Lung (tissue), 11 donors: ENCODE measurements at regions not wholly inside any gene's neighbourhood (a gene's known extent, or its start where the extent isn't known, plus 50 kb on each side); places are given as distances from the start of the nearest gene placed in this dataset.

Source experiments
- ATAC-seq: fragments of 200-7000 bp; cut with Tn5 transposase; one replicate; pipeline ENCODE4 v1.9.1; 2020; ENCODE audit warnings: moderate number of reproducible peaks; ENCODE audit not compliant: insufficient read depth, low FRiP score
- DNase-seq, 3 donors: peaks; one replicate each; pipeline ENCODE4 v3.0.0-alpha.2; 2013 to 2017
- H3K27ac ChIP-seq, 2 donors: one replicate each; pipeline ENCODE4 v1.5.1; 2013; ENCODE audit warnings: mild to moderate bottlenecking in 2 of 2, moderate library complexity in 2 of 2, control low read depth in 1 of 2, inconsistent platforms in 1 of 2, low read depth in 1 of 2, low read length in 1 of 2
- H3K27me3 ChIP-seq, 3 donors: one replicate each; pipeline ENCODE4 v1.5.1; 2013; ENCODE audit warnings: low read length in 2 of 3; ENCODE audit not compliant: control insufficient read depth in 3 of 3, insufficient read depth in 3 of 3
- H3K36me3 ChIP-seq, 4 donors: one replicate each; pipeline ENCODE4 v1.5.1; 2013; ENCODE audit warnings: low read length in 4 of 4, mild to moderate bottlenecking in 1 of 4, moderate library complexity in 1 of 4; ENCODE audit not compliant: control insufficient read depth in 4 of 4, insufficient read depth in 4 of 4
- H3K4me1 ChIP-seq, 5 donors: one replicate each; pipeline ENCODE4 v1.5.1; 2013; ENCODE audit warnings: low read length in 5 of 5, mild to moderate bottlenecking in 2 of 5, moderate library complexity in 1 of 5; ENCODE audit not compliant: control insufficient read depth in 5 of 5, insufficient read depth in 5 of 5
- H3K4me3 ChIP-seq: one replicate; pipeline ENCODE4 v1.5.1; 2013; ENCODE audit warnings: mild to moderate bottlenecking, control low read depth, moderate library complexity
- H3K9ac ChIP-seq, 2 donors: one replicate each; pipeline ENCODE4 v1.5.1; 2013; ENCODE audit warnings: low read length in 2 of 2, control low read depth in 1 of 2; ENCODE audit not compliant: insufficient read depth in 1 of 2
- H3K9me3 ChIP-seq, 4 donors: one replicate each; pipeline ENCODE4 v1.5.1; 2013; ENCODE audit warnings: low read length in 3 of 4, mild to moderate bottlenecking in 1 of 4, moderate library complexity in 1 of 4; ENCODE audit not compliant: control insufficient read depth in 4 of 4, insufficient read depth in 3 of 4
- WGBS, 2 donors: extraction: QIAGEN DNeasy Blood & Tissue Kit; methylation state at CpG; one replicate each; pipeline ENCODE4 v1.1.7; 2013; 5-methylcytosine and 5-hydroxymethylcytosine counted together
- TF ChIP-seq, protein P1 (sequence below): IDR thresholded peaks from 2 replicates; pipeline ENCODE4 v1.5.1; 2012; ENCODE audit warnings: mild to moderate bottlenecking; ENCODE audit errors: control extremely low read depth, extremely low read depth
- donor health status: control.
- donor health status: control.
- donor health status: Bipolar disorder and iron deficiency.
- donor health status: healthy.
- donor health status: DM: yes; HTN: yes; CAD: no.

DNA sequence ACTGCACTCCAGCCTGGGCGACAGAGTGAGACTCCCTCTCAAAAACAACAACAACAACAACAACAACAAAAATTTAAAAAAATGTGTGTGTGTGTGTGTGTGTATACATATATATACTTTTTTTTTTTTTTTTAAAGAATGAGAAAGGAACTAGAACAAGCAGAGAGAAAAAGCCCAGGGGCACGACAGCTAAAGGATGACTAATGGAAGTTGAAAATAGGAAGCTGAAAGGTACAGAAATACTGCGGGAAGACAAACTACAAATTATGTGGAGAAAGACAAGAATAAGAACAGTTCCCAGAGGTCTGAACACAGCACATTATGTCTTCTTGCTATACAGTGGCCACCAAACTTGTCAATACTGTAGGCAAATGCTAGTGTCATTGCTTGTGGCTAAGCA is 141.9 kb upstream of the PRSS1 start:
- ATAC-seq (no peak), DNase-seq (no peak)
- TF ChIP-seq, protein P1, sequence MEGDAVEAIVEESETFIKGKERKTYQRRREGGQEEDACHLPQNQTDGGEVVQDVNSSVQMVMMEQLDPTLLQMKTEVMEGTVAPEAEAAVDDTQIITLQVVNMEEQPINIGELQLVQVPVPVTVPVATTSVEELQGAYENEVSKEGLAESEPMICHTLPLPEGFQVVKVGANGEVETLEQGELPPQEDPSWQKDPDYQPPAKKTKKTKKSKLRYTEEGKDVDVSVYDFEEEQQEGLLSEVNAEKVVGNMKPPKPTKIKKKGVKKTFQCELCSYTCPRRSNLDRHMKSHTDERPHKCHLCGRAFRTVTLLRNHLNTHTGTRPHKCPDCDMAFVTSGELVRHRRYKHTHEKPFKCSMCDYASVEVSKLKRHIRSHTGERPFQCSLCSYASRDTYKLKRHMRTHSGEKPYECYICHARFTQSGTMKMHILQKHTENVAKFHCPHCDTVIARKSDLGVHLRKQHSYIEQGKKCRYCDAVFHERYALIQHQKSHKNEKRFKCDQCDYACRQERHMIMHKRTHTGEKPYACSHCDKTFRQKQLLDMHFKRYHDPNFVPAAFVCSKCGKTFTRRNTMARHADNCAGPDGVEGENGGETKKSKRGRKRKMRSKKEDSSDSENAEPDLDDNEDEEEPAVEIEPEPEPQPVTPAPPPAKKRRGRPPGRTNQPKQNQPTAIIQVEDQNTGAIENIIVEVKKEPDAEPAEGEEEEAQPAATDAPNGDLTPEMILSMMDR, result no peak
- Histone ChIP-seq H3K9ac (no peak overlapping the region), H3K36me3 (no peaks in the 10 kb centered on the region), H3K27me3 (no peaks in the 10 kb centered on the region), H3K9me3 (no peaks in the 10 kb centered on the region), H3K27ac (no peak overlapping the region), H3K4me3 (no peak overlapping the region), H3K4me1 (peaks cover 0 to 3% (median 0%) of the 10 kb centered on the region in 5 donors)
- WGBS, 2 donors, result 44 to 57% methylated on average over 3 of the region's 3 CpGs

DNA sequence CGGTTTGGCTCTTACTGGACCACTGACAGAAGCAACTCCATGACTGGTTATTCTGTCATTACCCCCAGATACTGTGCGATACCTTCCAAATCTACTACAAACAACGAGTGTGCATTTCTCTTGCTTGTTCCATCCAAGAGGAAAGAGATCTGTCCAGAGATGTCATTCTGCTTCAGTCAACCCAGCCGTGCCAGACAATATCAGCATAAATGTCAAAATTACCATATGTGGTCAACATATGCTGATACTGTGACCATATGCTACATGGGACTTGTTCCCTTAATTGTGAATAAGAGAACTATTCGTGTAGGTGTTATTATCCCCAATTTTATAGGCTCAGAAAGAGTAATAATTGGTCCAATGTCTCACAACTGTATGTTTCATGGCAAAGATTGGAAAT is 143.2 kb upstream of the PRSS1 start:
- 79 to 87% methylated on average over 5 of the region's 5 CpGs for WGBS, 2 donors
- no peaks in the 10 kb centered on the region for H3K36me3 ChIP-seq
- no peaks in the 10 kb centered on the region for H3K4me1 ChIP-seq
- no peaks in the 10 kb centered on the region for H3K27me3 ChIP-seq
- no peak for ATAC-seq
- no peaks in the 10 kb centered on the region for H3K9me3 ChIP-seq
- H3K9ac ChIP-seq, result no peak overlapping the region
- DNase-seq, result no peak
- H3K4me3 ChIP-seq, result no peak overlapping the region
- TF ChIP-seq, protein P1, result no peak
- no peak overlapping the region for H3K27ac ChIP-seq

GRCh38 chr7:142604671-142605070 is 144.6 kb upstream of the PRSS1 start:
- Histone ChIP-seq H3K4me3 (no peak overlapping the region), H3K4me1 (no peaks in the 10 kb centered on the region), H3K9me3 (no peaks in the 10 kb centered on the region), H3K27me3 (no peaks in the 10 kb centered on the region), H3K9ac (no peak overlapping the region), H3K27ac (no peak overlapping the region), H3K36me3 (no peaks in the 10 kb centered on the region)
- 80 to 87% methylated on average over 3 of the region's 3 CpGs for WGBS, 2 donors
- ATAC-seq (no peak), DNase-seq (no peak)
- TF ChIP-seq, protein P1, result no peak

DNA sequence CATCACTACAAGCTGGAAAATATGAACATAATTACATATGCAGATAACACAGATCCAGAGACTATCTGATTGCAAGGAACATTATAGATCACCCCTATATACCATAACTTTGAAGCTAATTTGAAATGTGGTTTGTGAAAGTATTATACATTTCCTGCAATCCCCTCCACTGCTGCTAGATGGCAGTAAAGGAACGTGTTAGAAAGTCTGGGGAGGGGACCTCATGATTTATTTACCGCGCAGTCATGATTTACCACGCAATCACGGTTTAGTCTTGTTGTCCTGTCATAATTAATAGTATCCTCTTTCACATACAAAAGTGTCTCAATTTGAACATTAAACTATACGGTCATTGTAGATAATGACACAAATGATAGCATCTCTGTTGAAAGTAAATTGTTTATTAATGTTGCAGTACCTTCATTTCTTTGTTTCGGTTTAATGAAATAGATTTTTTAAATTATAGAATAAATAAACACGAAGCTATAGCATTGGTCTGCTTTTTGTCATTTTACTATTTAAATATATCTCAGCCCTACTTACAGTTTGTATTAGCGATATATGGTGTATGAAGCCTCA is 145.3 kb upstream of the PRSS1 start:
- no peaks in the 10 kb centered on the region for H3K36me3 ChIP-seq
- TF ChIP-seq, protein P1, result peak; percentile 33
- H3K9me3 ChIP-seq, result no peaks in the 10 kb centered on the region
- peak; percentile 16 to 53 (median 53) for DNase-seq
- no peak overlapping the region for H3K27ac ChIP-seq
- ATAC-seq, result no peak
- H3K9ac ChIP-seq, result no peak overlapping the region
- no peak overlapping the region for H3K4me3 ChIP-seq
- no peaks in the 10 kb centered on the region for H3K27me3 ChIP-seq
- H3K4me1 ChIP-seq, result no peaks in the 10 kb centered on the region
- WGBS, 2 donors, result 17 to 18% methylated on average over 9 of the region's 9 CpGs
